ENCODE measurements at regions not wholly inside any gene's neighbourhood (a gene's known extent, or its start where the extent isn't known, plus 50 kb on each side); places are given as distances from the start of the nearest gene placed in this dataset.
"Not testable (repeated sequence)": the region's sequence is repeated elsewhere in the genome, so short reads cannot be mapped to it uniquely, and the experiment has no call there.

DNA sequence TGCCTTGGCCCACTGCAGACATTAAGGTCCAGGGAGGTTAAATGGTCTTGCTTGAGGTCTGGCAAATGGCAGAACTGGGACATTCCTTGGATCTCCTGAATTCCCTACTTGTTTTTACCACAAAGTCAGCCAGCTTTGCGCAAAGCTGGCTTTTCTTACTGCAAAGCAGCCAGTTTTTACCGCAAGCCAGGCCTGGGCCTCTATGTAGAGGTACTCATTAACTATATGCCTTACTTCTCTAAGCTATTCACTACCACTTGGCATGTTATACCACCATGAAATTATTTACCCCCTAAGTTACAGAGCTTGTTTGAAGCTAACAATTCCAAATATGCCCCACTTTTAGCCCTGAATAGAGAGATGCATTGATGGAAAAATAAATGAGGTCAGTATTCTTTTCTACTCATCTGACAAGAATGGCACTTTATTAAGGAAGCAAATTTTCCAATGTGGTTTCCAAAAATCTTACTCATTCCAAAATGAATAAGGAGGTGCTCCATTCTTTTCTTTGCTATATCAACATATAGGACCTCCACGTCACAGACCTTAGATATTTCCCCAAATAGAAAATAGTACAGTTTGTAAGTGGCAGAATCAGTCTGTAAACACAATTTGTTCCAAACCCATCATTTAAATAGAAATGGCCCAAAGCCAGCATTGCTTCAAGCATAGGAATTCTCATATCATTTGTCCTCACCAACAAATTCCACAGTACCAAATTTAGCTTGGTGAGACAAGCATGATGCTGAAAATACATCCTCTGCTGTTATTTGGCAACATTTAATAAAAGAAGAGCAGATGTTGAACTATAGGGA, 143.9 kb upstream of the TSC22D1 start:
- TF ChIP-seq CTCF (IDR thresholded peaks at IDR 0.05; ENCODE audit: borderline replicate concordance, control extremely low read depth, extremely low read depth, insufficient read depth, missing control alignments) = no peak
- in situ Hi-C loops (cut with MboI; ENCODE audit: low sequenced_read_pairs, unreplicated experiment) = no loop called here
- no peak for DNase-seq (ENCODE audit: low spot score)

DNA sequence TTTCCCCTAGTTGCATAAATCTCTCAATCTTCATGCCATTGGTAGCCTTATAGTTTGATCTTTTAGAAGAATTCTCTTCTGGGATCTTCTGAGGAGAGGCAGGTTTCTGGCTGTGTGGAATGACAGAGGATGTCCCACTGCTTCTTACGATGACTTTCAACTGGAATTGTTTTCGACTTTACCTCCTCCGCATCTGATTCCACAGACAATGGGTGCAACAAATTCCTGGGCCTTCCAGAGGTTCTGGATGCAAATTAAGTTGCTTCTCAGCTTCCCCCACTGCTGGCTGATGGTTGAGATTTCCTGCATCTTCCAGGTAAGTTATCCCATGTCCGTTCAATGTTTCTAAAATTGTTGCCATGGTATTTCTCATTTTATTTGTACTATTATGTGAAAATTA, 142.3 kb upstream of the TSC22D1 start:
- in situ Hi-C loops (cut with MboI; ENCODE audit: low sequenced_read_pairs, unreplicated experiment) = no loop called here
- no peak for TF ChIP-seq CTCF (IDR thresholded peaks at IDR 0.05; ENCODE audit: borderline replicate concordance, control extremely low read depth, extremely low read depth, insufficient read depth, missing control alignments)
- DNase-seq (ENCODE audit: low spot score) = no peak

- no peak for DNase-seq (ENCODE audit: low spot score)
- in situ Hi-C loops (cut with MboI; ENCODE audit: low sequenced_read_pairs, unreplicated experiment) = no loop called here
- TF ChIP-seq CTCF (IDR thresholded peaks at IDR 0.05; ENCODE audit: borderline replicate concordance, control extremely low read depth, extremely low read depth, insufficient read depth, missing control alignments) = no peak
Observed at GRCh38 chr13:44715287-44716230, 139.4 kb upstream of the TSC22D1 start.

DNA sequence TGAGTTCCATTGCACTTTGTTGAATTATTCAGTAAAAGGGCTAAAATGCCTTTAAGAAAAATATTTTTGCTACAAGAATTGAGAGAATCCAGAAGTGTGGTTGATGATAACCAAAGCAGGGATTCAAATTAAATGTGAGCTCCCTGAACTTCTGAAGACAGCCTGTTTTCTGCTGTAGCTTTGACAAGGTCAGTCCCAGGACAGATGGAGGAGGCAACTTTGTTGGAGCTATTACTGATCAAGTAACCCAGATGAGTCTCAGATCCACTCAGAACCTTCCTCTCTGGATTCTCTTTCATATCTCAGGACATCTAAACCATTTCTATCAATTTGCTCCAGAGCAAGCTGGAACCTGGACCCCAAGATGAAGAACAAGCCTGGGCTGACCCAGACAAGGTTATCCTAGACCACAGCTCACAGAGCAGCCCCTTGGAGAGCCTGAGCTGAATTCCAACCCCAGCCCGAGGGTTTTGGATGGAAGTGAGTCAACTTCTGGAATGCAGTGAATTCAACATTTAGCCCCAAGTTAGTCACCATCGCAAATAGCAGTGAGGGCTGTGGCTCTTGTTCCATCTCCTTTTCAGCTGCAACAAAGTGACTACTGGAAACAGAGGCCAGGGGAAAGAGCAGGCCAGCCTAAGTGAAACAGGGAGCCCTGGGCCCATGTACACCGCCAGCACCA, 137.8 kb upstream of the TSC22D1 start:
- no peak for DNase-seq (ENCODE audit: low spot score)

GRCh38 chr13:44711706-44712105, 135.6 kb upstream of the TSC22D1 start:
- no peak for TF ChIP-seq CTCF (IDR thresholded peaks at IDR 0.05; ENCODE audit: borderline replicate concordance, control extremely low read depth, extremely low read depth, insufficient read depth, missing control alignments)
- in situ Hi-C loops (cut with MboI; ENCODE audit: low sequenced_read_pairs, unreplicated experiment) = no loop called here
- DNase-seq (ENCODE audit: low spot score) = no peak

More for the DNA sequence above, 137.8 kb upstream of the TSC22D1 start:
- TF ChIP-seq CTCF (IDR thresholded peaks at IDR 0.05; ENCODE audit: borderline replicate concordance, control extremely low read depth, extremely low read depth, insufficient read depth, missing control alignments) = no peak
- in situ Hi-C loops (cut with MboI; ENCODE audit: low sequenced_read_pairs, unreplicated experiment) = no loop called here

DNA sequence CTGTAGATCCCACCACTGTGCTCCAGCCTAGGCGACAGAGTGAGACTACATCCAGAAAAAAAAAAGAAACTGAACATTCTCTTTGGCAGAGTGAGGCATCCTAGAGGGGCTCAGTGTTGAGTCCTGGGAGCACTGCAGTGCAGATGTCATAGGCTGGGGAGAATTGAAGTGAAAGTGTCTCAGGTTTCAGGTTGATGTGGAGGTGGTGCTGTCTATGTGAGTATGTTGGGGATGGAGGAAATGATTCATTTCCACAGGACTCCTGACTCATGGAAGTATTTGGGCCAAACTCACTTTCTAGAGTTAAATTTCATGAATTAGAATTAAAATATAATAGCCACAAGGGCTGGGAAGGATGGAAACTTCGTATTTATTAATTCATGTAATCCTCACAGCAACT, 134.4 kb upstream of the TSC22D1 start:
- in situ Hi-C loops (cut with MboI; ENCODE audit: low sequenced_read_pairs, unreplicated experiment) = no loop called here
- TF ChIP-seq CTCF (IDR thresholded peaks at IDR 0.05; ENCODE audit: borderline replicate concordance, control extremely low read depth, extremely low read depth, insufficient read depth, missing control alignments) = no peak
- peak; percentile 53 for DNase-seq (ENCODE audit: low spot score)

GRCh38 chr13:44704811-44705210, 128.7 kb upstream of the TSC22D1 start:
- DNase-seq (ENCODE audit: low spot score); in situ Hi-C loops (cut with MboI; ENCODE audit: low sequenced_read_pairs, unreplicated experiment): not testable (repeated sequence)

All from GM13976 (cell line).